ENCODE measurements at regions not wholly inside any gene's neighbourhood (a gene's known extent, or its start where the extent isn't known, plus 50 kb on each side); places are given as distances from the start of the nearest gene placed in this dataset.

DNA sequence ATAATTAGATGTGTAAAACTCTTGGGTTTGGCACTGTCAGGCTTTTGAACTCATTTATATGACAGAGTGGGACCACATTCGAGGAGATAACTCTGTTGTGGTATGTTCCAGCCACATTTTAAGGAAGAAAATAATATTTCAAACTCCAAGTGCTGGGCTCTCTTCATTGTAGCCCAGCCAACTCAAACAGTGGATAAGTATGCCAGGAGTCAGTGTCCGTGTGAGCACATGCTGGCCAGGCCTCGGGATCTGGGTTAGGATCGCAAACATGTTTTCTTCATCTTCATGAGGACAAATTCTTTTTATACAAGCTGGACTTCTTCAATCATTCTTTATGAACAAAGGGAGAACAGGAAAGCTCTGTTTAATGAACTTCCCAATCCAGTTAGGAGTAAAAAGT lies 497.5 kb downstream of the MAFB start:
- ATAC-seq (peak in 2 of 4 donors; percentile 28 to 34), DNase-seq (no peak)
- Histone ChIP-seq H3K36me3 (no peaks in the 10 kb centered on the region), H3K4me3 (no peak overlapping the region), H3K27ac (peak overlapping the region in 1 of 12 donors; percentile 22), H3K4me1 (peaks cover 0 to 30% (median 7%) of the 10 kb centered on the region in 12 donors), H3K9me3 (no peaks in the 10 kb centered on the region), H3K27me3 (no peaks in the 10 kb centered on the region)
- intact Hi-C loops (cut with DNase I), result no loop called here
- 56 to 78% (median 68%) methylated on average over 4 of the region's 4 CpGs for WGBS, 4 donors
- TF ChIP-seq, protein P1, sequence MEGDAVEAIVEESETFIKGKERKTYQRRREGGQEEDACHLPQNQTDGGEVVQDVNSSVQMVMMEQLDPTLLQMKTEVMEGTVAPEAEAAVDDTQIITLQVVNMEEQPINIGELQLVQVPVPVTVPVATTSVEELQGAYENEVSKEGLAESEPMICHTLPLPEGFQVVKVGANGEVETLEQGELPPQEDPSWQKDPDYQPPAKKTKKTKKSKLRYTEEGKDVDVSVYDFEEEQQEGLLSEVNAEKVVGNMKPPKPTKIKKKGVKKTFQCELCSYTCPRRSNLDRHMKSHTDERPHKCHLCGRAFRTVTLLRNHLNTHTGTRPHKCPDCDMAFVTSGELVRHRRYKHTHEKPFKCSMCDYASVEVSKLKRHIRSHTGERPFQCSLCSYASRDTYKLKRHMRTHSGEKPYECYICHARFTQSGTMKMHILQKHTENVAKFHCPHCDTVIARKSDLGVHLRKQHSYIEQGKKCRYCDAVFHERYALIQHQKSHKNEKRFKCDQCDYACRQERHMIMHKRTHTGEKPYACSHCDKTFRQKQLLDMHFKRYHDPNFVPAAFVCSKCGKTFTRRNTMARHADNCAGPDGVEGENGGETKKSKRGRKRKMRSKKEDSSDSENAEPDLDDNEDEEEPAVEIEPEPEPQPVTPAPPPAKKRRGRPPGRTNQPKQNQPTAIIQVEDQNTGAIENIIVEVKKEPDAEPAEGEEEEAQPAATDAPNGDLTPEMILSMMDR (IDR thresholded peaks at IDR 0.05), result no peak
- no peak for TF ChIP-seq POLR2A (IDR thresholded peaks at IDR 0.05)

DNA sequence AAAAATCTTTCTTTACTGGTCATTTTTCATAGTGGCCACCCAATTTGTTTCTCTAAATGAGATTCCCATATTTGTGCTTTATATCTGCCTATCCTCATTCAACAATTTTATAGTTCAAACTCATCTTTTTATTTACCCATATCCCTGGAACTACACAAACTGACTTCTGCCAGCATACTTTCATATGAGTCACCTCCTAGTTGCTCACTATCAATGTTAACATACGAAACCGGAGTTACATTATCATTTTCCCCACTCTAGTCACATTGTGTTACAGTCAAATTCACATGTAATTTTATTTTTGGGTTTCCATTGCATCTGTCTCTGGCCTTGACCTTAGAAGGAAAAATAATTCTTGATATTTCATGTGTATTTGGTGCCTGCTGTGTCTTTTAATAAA lies 499.4 kb downstream of the MAFB start:
- peak in 1 of 4 donors; percentile 53 for ATAC-seq
- peaks cover 0 to 30% (median 7%) of the 10 kb centered on the region in 12 donors for H3K4me1 ChIP-seq
- intact Hi-C loops (cut with DNase I), result no loop called here
- no peak overlapping the region for H3K4me3 ChIP-seq
- H3K9me3 ChIP-seq, result no peaks in the 10 kb centered on the region
- peaks cover 0 to 4% (median 0%) of the 10 kb centered on the region in 9 donors for H3K27me3 ChIP-seq
- TF ChIP-seq, protein P1 (IDR thresholded peaks at IDR 0.05), result no peak
- no peak for TF ChIP-seq POLR2A (IDR thresholded peaks at IDR 0.05)
- no peak for DNase-seq
- no peak overlapping the region for H3K27ac ChIP-seq
- no peaks in the 10 kb centered on the region for H3K36me3 ChIP-seq
- whole genome bisulfite sequencing, 4 donors, result 25 to 45% (median 34%) methylated on average over 2 of the region's 2 CpGs

DNA sequence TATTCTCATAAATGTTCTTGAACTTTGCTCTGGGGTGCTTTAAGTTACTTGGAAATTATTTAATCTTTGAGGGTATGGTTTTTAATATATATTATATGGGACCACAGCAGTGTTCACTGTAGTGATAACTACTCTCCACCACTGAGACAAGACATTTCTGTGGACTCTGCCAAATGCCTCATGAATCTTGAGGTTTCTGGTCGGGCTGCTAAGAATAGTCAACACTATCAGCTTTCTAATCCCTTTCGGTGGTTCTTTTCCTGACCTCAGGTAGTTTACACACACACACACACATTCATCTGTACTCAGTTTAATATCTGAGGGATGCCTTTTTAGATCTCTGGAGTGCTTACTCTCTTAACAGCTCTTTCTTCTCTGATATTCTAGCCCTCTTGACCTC lies 500.7 kb downstream of the MAFB start:
- intact Hi-C loops (cut with DNase I), result no loop called here
- no peaks in the 10 kb centered on the region for H3K36me3 ChIP-seq
- DNase-seq (no peak), ATAC-seq (no peak)
- H3K4me3 ChIP-seq, result no peak overlapping the region
- peaks cover 0 to 4% (median 0%) of the 10 kb centered on the region in 9 donors for H3K27me3 ChIP-seq
- TF ChIP-seq POLR2A (IDR thresholded peaks at IDR 0.05), result no peak
- TF ChIP-seq, protein P1 (IDR thresholded peaks at IDR 0.05), result no peak
- 39 to 54% (median 46%) methylated on average over 2 of the region's 2 CpGs for WGBS, 4 donors
- H3K9me3 ChIP-seq, result no peaks in the 10 kb centered on the region
- peaks cover 0 to 30% (median 7%) of the 10 kb centered on the region in 12 donors for H3K4me1 ChIP-seq
- no peak overlapping the region for H3K27ac ChIP-seq

DNA sequence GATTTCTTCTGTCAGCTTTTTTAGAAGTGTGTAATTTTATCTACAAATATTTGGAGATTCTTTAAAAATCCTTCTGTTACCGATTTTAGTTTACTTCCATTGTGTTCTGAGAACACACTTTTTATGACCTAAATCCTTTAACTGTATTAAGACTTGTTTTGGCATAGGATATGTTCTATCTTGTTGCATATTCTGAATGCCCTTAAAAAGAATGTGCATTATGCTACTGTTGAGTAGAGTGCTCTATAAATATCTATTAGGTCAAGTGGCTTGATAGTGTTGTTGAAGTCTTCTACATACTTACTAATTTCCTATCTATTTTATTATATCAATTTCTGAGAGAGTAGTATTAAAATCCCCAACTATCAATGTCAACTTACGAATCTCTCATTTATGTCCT lies 502.2 kb downstream of the MAFB start:
- H3K36me3 ChIP-seq, result no peaks in the 10 kb centered on the region
- H3K9me3 ChIP-seq, result no peaks in the 10 kb centered on the region
- 58 to 78% (median 71%) methylated on average over 2 of the region's 2 CpGs for WGBS, 4 donors
- H3K27ac ChIP-seq, result no peak overlapping the region
- DNase-seq (no peak), ATAC-seq (no peak)
- peaks cover 0 to 4% (median 0%) of the 10 kb centered on the region in 9 donors for H3K27me3 ChIP-seq
- TF ChIP-seq, protein P1 (IDR thresholded peaks at IDR 0.05), result no peak
- no peak for TF ChIP-seq POLR2A (IDR thresholded peaks at IDR 0.05)
- no peak overlapping the region for H3K4me3 ChIP-seq
- intact Hi-C loops (cut with DNase I), result no loop called here
- H3K4me1 ChIP-seq, result peaks cover 0 to 22% (median 7%) of the 10 kb centered on the region in 12 donors
